GM19438 (cell line): ENCODE measurements at regions not wholly inside any gene's neighbourhood (a gene's known extent, or its start where the extent isn't known, plus 50 kb on each side); places are given as distances from the start of the nearest gene placed in this dataset.
"Not testable (repeated sequence)": the region's sequence is repeated elsewhere in the genome, so short reads cannot be mapped to it uniquely, and the experiment has no call there.

Source experiments
- ATAC-seq: cut with Tn5 transposase; IDR thresholded peaks from one replicate; pipeline ENCODE4 v1.9.1; 2021; ENCODE audit warnings: low read depth; ENCODE audit not compliant: unreplicated experiment

DNA sequence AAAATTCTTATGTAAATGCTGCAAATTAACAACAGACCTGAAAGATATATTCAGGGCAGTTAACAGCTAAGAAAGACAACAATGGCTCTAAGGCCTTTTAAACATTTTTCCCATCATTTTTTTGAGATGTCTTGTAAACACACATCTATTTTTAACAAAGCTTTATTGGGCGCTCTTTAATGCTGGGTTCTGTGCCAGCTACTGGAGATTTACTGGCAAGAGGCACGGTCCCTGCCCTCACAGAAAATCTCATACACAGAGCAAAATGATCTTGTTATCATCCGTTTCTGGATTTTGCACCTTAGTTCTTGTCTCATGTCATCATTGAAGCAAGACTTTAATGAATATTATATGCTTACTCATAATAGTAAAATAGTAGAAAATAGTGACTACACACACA lies 1022.3 kb upstream of the WWC1 start:
- ATAC-seq = no peak

DNA sequence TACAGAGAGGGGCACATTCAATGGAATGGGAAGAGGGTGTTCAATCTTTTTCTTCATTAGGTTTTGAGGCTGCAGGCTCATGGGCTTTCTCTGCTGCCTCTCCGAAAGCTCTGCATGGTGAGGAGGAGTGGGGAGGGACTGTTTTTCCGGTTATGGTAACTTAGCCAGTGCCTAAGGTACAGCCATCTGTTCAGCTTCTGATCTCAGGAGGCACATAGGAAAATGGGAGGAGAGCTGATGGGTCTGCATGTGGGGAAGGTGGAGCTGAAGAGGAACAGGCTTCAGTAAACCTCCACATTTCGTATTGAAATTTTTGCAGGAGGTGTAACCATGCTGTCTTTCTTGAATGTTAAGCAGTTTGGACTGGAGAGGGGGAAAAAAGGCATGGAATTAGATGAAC lies 1020.4 kb upstream of the WWC1 start:
- ATAC-seq = no peak

DNA sequence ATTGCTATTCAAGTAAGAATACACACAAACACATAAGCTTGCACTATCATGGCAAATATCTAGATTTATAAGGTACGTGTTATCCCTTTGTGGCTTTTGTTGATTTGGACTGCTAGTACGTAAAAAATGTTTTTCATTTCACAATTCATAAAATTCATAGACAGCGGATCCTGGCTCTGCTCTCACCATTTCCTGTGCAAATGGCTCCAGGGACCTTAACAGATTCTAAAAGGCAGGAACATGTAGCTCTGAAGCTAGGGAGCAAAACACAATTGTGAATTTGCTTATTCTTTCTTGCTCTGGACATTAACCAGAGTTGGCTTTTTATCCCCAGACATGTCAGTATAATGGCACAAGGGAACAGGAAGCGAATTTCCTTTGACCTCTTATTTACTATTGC lies 1019.9 kb upstream of the WWC1 start:
- ATAC-seq = no peak

DNA sequence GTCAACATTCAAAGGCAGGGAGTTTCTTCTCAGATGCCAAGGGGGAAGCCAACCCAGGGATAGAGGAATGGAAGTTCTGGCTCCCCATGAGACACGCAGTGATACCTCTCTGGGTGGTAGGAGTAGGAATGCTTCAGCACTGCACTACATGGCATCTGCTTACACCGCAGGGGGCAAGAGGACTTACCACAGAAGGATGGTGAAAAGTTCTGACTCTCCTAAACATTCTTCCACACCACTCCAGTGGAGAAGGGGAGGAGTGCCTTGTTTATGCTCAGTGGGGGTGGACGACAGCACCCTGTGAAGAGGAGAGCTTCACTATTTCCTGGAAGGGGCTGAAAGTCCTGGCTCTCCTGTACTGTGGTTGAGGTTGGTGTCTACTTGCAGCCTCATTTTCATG lies 1011.3 kb upstream of the WWC1 start:
- no peak for ATAC-seq

DNA sequence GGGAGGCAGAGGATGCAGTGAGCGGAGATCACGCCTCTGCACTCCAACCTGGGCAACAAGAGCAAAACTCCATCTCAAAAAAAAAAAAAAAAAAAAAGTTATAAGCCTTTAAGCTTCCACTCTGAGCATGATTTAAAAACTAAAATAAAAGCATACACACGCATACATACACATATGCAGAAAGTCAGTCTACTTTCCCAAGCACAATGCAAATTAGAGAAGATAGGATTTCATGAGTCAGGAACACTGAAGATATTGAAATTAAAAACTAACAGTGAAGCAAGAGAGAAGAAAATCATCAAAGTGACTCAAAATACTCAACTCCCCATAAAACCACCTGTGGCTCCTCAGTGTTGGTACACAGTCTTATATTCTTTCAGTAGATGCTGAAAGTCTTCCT lies 1009.5 kb upstream of the WWC1 start:
- ATAC-seq = no peak

DNA sequence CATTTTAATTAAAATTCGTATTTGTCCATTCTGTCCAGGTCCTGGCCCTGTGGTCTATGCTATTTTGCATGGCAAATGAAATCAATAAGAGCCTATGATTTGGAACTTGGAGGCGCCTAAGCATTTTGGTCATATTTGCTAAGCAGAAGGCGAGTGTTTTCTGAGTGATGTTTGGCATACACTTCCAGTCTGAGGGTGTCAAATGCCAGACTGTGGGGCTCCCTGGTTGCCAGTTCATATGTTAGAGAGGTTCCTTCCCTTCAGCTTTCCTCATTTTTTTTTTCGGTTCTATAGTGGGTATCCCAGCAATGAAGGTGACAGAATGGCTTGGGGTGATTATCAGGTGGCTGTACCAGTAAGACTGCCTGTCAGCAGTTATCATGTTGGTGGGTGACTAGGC lies 1007.8 kb upstream of the WWC1 start:
- no peak for ATAC-seq

GRCh38 chr5:167284222-167284890 lies 1007.1 kb upstream of the WWC1 start:
- ATAC-seq = no peak

- ATAC-seq = no peak
Observed at GRCh38 chr5:167285591-167285990, 1005.9 kb upstream of the WWC1 start.

DNA sequence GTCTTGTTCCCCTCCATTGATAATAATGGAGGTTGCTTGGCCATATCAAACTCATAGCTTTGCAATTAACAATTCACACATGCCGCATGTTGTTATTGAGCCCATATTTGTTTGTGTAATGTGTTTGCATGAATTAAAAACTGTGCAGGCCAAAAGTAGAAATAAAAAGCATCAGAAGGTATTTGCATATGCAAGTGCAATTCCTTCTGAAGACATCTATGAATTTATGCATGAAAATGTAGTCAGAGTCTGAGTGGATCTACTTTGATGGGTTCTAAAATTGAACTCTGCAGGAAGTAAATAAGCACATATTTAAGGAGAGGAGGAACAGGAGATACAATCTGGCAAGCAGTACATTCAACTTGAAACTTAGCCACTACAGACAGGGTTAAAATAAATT lies 1004.6 kb upstream of the WWC1 start:
- ATAC-seq = no peak

DNA sequence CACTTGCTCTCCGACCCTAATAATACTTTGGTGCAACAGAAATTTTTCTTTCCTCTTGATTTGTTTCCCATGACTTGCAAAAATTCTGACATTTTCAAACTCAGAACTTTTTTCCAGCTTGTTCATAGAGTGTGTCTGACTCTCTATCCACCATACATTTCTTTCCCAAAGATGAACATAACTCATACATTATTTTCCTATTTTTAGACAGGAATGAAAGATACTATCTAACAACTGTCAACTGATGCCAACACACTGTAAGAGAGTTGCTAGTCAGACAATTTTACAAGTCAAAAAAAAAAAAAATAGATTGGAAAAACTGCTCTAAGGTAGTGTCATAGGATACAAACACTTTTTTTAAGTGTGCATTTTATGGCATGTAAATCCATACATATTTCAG lies 1001.0 kb upstream of the WWC1 start:
- ATAC-seq = no peak

- ATAC-seq = no peak
Observed at GRCh38 chr5:167294882-167295680, 996.4 kb upstream of the WWC1 start.

DNA sequence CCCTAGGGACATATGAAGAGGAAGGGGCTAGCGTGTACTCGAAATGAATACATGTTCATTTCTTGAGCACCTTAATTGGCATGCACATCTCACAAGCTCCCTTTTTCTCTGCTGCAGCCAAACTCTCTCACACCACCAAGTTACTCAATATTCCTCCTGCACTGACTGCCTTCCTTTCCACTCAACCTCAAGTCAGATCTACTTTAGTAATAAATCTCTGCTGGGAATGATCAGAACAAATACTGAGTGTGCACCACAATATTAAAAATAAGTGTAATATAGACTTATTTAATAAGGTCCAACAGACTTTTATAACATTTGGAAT lies 995.8 kb upstream of the WWC1 start:
- no peak for ATAC-seq

DNA sequence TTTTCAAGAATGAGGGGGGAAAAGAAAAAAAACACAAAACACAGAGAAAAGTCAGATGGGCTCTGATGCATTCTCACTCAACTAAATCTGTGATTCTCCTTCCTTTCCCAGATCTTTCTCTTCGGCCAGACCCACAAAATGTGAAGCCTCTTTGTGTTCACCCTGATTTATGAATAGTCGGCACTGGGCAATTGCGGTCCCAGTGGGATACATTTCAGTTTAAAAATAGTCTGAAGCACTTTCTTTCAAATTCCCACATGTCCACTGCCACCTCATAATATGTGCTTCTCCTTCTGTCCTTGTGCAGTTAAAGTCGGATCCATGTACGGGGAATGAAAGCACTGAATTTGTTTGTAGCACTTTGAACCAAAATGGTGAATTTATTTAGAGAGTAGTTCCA lies 995.4 kb upstream of the WWC1 start:
- no peak for ATAC-seq

DNA sequence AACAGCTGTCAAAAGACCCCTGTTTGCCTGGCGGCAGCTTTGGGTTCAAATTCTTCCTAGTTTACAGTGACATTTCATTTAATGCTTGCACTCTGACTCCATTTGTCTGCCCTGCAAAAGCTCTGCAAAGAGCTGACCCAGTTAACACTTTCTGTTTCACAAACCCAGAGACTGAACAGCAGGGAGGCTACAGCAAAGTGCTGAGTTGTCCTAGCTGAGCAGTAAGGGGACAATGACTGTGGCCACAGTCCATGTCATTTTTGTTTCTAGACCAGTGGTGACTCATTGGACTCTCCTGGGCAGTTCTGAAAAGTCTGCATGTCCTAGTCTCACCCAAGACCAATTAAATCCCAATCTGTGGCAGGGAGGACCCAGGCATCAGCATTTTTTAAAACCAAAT lies 994.8 kb upstream of the WWC1 start:
- ATAC-seq = no peak

DNA sequence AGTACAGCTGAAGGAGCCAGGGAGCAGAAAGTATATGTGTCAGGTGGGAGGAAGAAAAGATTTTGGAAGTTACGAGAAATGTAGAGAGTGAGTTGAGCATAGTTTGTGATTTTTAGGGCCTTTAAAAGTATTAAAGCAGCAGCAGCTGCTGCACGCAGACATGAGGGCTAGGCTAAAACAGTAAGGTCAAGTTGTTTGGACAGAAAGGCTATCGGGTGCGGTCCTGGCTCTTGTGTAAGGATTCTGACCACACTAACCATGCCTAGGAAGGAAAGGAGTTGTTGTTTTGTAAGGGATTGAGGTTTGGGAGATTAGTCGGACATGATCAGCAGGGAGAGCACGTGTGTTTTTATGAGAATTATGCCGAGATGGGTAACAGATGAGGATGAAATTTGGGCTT lies 991.6 kb upstream of the WWC1 start:
- not testable (repeated sequence) for ATAC-seq

DNA sequence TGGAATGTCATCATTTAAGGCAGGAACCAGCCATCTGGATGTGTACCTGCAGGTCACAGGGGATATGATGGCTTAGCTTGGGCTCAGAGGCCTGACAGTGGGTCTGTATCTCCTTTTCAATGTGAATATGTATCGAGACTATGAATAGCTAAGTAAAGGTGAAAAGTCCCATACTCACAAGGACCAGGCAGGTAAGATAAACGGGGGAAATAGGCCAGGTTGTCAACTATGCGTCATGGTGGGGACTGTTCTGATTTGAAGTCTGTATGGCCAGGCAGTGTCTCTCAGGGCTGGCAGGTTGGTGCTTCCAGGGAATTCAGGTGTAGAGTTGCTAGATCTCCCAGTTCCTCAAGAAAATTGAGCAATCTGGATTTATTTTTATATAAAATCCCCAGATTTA lies 987.9 kb upstream of the WWC1 start:
- no peak for ATAC-seq

DNA sequence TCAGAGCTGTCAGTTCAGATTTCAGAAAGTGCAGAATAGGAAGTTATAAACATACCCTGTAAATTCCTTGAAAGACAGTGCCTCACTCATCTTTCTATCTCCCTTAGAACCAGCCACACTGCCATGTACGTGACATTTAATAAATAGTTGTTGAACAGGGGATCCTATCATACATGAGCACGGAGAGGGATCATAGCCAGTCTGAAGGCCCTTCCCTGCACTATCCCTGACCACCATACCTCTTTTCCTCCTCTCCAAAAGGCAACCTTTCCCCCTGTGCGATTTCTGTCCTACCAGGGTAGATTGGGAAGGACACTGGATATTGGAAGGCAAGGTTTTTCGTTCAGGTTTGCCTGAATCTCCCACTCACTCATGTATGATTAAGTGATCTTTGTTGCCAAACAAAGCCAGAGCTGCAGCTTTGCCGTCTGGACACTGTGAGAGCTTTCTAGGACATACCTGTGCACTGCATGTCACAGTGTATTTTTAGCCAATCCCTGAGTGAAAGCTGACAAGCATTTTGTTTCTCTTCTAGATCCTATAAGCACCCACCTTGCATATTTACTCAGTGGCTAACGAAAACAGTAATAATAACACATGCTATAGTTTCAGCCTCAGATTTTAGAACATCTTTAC lies 986.5 kb upstream of the WWC1 start:
- no peak for ATAC-seq

- no peak for ATAC-seq
Observed at GRCh38 chr5:167305591-167306213, 985.7 kb upstream of the WWC1 start.

- no peak for ATAC-seq
Observed at GRCh38 chr5:167307042-167307441, 984.4 kb upstream of the WWC1 start.

GRCh38 chr5:167308466-167308865 lies 983.0 kb upstream of the WWC1 start:
- ATAC-seq = no peak

DNA sequence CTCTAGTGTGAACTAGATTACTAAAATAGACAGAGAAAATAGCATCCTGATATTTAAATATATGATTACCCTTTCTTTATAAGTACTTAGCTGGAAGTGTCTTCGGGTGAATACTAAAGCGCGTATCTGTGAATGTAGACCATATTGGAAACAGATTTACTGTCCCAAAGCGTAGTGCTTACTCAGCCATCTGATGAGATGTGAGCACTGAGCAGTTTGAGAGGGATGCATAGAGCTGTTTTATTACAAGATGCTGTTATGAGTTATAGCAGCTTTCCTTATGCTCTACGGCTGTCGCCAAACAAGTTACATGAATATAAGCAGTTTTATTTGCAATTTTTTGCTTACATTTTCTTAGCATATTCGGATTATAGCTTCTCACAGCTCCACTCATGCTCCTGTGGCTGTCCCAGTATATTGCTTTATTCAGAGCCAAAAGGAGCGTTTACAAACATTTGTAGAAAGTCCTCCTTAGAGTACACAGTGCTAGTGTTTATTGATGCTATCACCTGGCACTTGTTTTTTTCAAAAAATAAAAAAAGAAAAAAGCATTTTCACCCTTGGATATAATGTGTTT lies 981.4 kb upstream of the WWC1 start:
- no peak for ATAC-seq
